Choroid plexus epithelial cell (primary cell): ENCODE measurements at regions not wholly inside any gene's neighbourhood (a gene's known extent, or its start where the extent isn't known, plus 50 kb on each side); places are given as distances from the start of the nearest gene placed in this dataset.

ENCODE experiments used
- DNase-seq: peaks from one replicate; pipeline ENCODE4 v3.0.0-alpha.2; 2010; ENCODE audit warnings: low read depth
- H3K4me3 ChIP-seq: 2 replicates; pipeline ENCODE4 v1.5.1; 2011; ENCODE audit warnings: low read depth, mild to moderate bottlenecking, control low read depth, low read length, moderate library complexity
- CTCF ChIP-seq: conservative IDR thresholded peaks from 2 replicates; pipeline ENCODE4 v1.5.1; 2011; ENCODE audit warnings: low read depth, mild to moderate bottlenecking, control low read depth, inconsistent platforms, low read length, moderate library complexity

GRCh38 chr10:131656009-131656408 is 244.8 kb upstream of the PPP2R2D start:
- TF ChIP-seq CTCF: no peak
- DNase-seq: no peak
- H3K4me3 ChIP-seq: no peak overlapping the region

GRCh38 chr10:131656431-131656841 is 244.4 kb upstream of the PPP2R2D start:
- no peak for TF ChIP-seq CTCF
- no peak for DNase-seq
- H3K4me3 ChIP-seq: no peak overlapping the region

- no peak for TF ChIP-seq CTCF
- H3K4me3 ChIP-seq: no peak overlapping the region
- no peak for DNase-seq
Observed at GRCh38 chr10:131657318-131657984, 243.4 kb upstream of the PPP2R2D start.

- no peak for DNase-seq
- H3K4me3 ChIP-seq: no peak overlapping the region
- TF ChIP-seq CTCF: no peak
Observed at GRCh38 chr10:131657985-131658330, 242.8 kb upstream of the PPP2R2D start.

- no peak overlapping the region for H3K4me3 ChIP-seq
- TF ChIP-seq CTCF: no peak
- DNase-seq: no peak
Observed at GRCh38 chr10:131658476-131659110, 242.2 kb upstream of the PPP2R2D start.

GRCh38 chr10:131660427-131660826 is 240.4 kb upstream of the PPP2R2D start:
- DNase-seq: no peak
- no peak overlapping the region for H3K4me3 ChIP-seq
- no peak for TF ChIP-seq CTCF

GRCh38 chr10:131662851-131663250 is 238.0 kb upstream of the PPP2R2D start:
- TF ChIP-seq CTCF: no peak
- DNase-seq: no peak
- H3K4me3 ChIP-seq: no peak overlapping the region
